ENCODE measurements at regions not wholly inside any gene's neighbourhood (a gene's known extent, or its start where the extent isn't known, plus 50 kb on each side); places are given as distances from the start of the nearest gene placed in this dataset.

DNA sequence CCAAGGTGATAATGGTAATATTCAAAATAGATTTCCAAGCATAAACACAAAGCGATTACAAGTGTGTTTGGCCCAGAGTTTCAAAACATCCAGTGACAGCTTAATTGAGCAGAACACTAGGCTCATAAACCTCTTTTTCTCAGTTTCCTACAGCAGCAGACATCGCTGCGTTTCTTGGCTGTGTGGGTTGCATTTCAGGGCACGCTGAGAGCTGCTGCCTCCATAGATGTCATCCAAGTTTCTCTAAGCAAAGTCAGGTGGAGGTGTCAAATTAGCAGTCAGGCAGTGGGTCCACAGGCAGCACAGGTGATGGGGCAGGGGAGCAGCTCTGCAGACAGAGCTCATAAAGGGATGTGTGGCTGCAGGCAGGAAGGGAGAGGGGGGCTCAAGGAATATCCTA is 50.5 kb upstream of the COL13A1 start:
- TF ChIP-seq, protein P1, sequence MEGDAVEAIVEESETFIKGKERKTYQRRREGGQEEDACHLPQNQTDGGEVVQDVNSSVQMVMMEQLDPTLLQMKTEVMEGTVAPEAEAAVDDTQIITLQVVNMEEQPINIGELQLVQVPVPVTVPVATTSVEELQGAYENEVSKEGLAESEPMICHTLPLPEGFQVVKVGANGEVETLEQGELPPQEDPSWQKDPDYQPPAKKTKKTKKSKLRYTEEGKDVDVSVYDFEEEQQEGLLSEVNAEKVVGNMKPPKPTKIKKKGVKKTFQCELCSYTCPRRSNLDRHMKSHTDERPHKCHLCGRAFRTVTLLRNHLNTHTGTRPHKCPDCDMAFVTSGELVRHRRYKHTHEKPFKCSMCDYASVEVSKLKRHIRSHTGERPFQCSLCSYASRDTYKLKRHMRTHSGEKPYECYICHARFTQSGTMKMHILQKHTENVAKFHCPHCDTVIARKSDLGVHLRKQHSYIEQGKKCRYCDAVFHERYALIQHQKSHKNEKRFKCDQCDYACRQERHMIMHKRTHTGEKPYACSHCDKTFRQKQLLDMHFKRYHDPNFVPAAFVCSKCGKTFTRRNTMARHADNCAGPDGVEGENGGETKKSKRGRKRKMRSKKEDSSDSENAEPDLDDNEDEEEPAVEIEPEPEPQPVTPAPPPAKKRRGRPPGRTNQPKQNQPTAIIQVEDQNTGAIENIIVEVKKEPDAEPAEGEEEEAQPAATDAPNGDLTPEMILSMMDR (IDR thresholded peaks at IDR 0.05): no peak
- TF ChIP-seq POLR2AphosphoS5 (IDR thresholded peaks at IDR 0.05) (no peak), POLR2A (IDR thresholded peaks at IDR 0.05) (no peak)
